GM12873 (cell line): ENCODE measurements at regions not wholly inside any gene's neighbourhood (a gene's known extent, or its start where the extent isn't known, plus 50 kb on each side); places are given as distances from the start of the nearest gene placed in this dataset.

Source experiments
- TF ChIP-seq, protein P1 (sequence below): IDR thresholded peaks from 2 replicates; pipeline ENCODE4 v1.5.1; 2012; ENCODE audit warnings: low read depth, mild to moderate bottlenecking, moderate library complexity, low read length, control low read depth; ENCODE audit not compliant: insufficient read depth; ENCODE audit errors: missing control alignments

DNA sequence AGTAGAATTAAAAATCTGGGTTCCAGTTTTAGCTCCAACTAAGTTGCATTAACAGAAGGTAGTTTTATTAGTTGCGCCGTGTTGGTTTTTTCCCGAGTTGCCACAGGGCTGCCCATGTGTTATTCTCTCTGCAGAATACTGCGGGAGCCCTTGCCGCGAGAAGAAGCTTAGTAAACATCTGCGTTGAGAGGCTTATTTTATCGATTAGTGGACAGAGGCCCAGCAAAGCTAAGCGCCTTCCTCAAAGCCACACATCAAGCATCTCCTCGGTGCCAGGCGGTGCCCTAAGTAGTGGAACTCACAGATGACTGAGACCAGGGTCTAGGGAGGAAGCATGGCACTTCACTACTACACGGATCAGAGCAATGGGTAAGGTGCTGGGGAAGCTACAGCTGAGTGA, 212.3 kb upstream of the IRX5 start:
- TF ChIP-seq, protein P1, sequence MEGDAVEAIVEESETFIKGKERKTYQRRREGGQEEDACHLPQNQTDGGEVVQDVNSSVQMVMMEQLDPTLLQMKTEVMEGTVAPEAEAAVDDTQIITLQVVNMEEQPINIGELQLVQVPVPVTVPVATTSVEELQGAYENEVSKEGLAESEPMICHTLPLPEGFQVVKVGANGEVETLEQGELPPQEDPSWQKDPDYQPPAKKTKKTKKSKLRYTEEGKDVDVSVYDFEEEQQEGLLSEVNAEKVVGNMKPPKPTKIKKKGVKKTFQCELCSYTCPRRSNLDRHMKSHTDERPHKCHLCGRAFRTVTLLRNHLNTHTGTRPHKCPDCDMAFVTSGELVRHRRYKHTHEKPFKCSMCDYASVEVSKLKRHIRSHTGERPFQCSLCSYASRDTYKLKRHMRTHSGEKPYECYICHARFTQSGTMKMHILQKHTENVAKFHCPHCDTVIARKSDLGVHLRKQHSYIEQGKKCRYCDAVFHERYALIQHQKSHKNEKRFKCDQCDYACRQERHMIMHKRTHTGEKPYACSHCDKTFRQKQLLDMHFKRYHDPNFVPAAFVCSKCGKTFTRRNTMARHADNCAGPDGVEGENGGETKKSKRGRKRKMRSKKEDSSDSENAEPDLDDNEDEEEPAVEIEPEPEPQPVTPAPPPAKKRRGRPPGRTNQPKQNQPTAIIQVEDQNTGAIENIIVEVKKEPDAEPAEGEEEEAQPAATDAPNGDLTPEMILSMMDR, result no peak

DNA sequence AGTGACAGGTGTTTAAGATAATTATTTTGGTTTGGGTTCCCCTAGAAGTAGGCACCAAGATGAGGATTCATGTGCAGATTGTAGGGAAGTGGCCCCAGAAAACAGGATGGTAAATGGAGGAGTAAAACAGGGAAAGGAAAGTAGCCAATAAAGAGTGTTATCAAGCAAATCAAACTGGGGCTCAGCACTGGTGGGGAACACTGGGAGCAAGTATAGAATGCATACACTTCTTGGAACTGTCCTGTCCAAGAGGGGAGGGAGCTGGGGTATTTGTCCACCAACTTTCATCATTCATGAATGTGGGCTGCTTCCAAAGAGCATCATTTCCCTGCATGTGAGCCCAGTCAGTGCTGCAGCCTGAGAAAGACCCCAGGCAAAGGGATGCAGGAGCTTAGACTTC, 215.7 kb upstream of the IRX5 start:
- TF ChIP-seq, protein P1, result no peak

DNA sequence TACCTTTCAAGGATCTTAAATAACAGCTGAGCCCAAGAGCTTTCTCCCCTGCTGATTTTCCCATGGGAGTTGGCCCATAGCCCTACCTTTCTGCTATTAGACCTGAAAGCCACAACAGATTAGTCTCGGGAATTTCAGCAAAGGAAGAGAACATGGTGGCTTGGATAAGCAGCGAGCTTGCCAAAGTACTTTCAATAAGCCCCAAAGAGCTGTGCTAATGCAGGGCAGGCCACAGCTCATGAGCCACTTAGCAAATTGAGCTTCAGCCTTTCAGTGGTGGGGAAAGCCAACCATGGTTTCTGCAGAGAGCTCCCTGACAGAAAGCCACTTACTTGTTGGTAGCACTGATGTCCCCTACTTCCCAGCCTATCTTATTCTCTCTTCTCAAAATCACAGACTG, 217.8 kb upstream of the IRX5 start:
- TF ChIP-seq, protein P1, result no peak

DNA sequence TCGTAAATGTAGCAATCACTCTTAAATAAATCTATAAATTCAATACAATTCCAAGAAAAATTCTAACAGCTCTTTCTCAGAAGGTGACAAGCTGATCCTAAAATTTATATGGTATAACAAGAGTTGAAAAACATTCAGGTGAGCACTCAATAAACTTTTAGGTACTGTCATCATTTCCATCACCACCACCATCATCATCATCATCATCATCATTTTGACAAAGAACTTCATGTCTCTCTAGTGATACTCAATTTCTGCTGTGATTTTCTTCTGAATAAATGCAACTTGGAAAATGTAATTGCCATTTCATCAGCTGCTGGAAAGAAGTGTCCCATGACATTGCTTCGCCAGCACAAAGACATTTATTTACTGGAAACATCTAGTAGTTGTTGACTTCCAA, 222.9 kb upstream of the IRX5 start:
- TF ChIP-seq, protein P1, result no peak

DNA sequence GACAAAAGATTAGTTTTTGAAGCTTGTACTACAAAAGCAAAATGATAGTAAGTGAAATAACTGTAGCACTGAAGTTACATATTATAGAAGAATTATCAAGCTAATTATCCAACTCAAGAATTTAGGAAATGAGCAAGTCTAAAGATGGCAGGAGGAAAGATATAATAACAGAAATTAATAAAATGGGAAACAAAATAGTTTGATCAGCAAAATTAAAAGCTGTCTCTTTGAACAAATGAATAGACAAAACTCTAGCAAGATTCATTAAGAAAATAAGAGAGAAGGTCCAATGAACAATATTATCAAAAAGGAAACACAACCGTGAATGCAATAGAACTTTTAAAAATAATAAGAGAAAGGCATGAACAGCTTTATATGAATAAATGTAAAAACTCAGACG, 224.3 kb upstream of the IRX5 start:
- TF ChIP-seq, protein P1, result no peak

DNA sequence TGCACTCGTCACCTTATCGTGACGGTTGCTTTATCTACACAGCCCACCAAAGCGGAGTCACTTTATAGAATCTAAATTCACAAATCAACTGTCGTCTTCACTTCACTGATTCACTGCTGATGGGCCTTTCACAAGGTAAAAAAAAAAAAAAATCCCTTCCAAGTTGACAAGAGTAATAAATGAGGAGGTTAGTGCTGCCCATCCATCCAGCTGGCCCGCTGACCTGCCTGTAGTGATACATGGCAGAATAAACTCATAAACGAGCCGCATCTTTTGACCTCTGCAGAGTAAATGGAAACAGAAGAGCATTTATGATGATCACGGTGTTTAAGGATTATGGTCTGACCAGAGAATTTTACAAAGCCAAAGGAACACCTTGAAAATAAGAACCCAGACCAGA, 227.3 kb upstream of the IRX5 start:
- TF ChIP-seq, protein P1, result no peak

DNA sequence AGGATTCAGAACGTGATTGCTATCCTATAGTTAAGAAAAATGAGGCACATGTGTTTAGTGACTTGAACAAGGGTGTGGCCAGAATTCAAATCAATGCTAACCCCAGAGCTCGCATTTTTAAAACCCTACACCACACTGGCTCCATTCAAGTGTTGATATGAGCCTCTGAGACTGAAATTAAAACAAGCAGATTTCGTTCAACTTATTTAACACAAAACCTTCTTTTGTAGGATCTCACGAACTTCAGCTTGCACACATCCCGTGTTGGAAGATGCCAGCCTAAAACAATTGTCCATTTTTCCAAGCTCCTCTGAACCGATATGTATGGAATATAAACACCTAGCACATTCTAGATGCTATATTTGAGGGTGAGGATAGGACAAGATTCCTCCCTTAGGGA, 231.0 kb upstream of the IRX5 start:
- TF ChIP-seq, protein P1, result no peak
